Small intestine (tissue), 7 donors: ENCODE measurements at regions not wholly inside any gene's neighbourhood (a gene's known extent, or its start where the extent isn't known, plus 50 kb on each side); places are given as distances from the start of the nearest gene placed in this dataset.

Experiments used
- DNase-seq, 2 donors: peaks; one replicate each; pipeline versions ENCODE4 v3.0.0 to v3.0.0-alpha.2; 2013
- FAIRE-seq: peaks from 2 replicates; lab custom pipeline; 2012; peaks lifted over from hg19 to GRCh38; lab: Jason Lieb, UNC
- H3K27ac ChIP-seq, 3 donors: one replicate each; pipeline ENCODE4 v1.5.1; 2013; ENCODE audit warnings: low read length in 2 of 3, mild to moderate bottlenecking in 2 of 3, control low read depth in 1 of 3, inconsistent platforms in 1 of 3, low read depth in 1 of 3, moderate library complexity in 1 of 3
- H3K27me3 ChIP-seq, 3 donors: one replicate each; pipeline ENCODE4 v1.6.1; 2013; ENCODE audit warnings: low read length in 3 of 3, inconsistent platforms in 1 of 3; ENCODE audit not compliant: control insufficient read depth in 3 of 3, insufficient read depth in 3 of 3
- H3K36me3 ChIP-seq, 3 donors: one replicate each; pipeline ENCODE4 v1.6.1; 2013; ENCODE audit warnings: low read length in 3 of 3, inconsistent platforms in 1 of 3, low read depth in 1 of 3, mild to moderate bottlenecking in 1 of 3, moderate library complexity in 1 of 3; ENCODE audit not compliant: control insufficient read depth in 3 of 3, insufficient read depth in 2 of 3
- H3K4me1 ChIP-seq, 3 donors: one replicate each; pipeline ENCODE4 v1.6.1; 2013; ENCODE audit warnings: low read length in 2 of 3, inconsistent platforms in 1 of 3, low read depth in 1 of 3, mild to moderate bottlenecking in 1 of 3, moderate library complexity in 1 of 3; ENCODE audit not compliant: control insufficient read depth in 3 of 3, insufficient read depth in 2 of 3
- H3K4me3 ChIP-seq, 3 donors: one replicate each; pipeline ENCODE4 v1.5.1; 2013; ENCODE audit warnings: low read length in 3 of 3, control low read depth in 1 of 3, inconsistent platforms in 1 of 3, low read depth in 1 of 3, mild to moderate bottlenecking in 1 of 3, moderate library complexity in 1 of 3
- H3K9me3 ChIP-seq, 2 donors: one replicate each; pipeline ENCODE4 v1.6.1; 2013; ENCODE audit warnings: low read depth in 1 of 2, low read length in 1 of 2; ENCODE audit not compliant: control insufficient read depth in 2 of 2, insufficient read depth in 1 of 2
- WGBS, 3 donors: extraction: QIAGEN DNeasy Blood & Tissue Kit; methylation state at CpG; one replicate each; pipeline ENCODE4 v1.1.7; 2013; 5-methylcytosine and 5-hydroxymethylcytosine counted together
- donor health status: healthy with polysubstance abuse.
- donor health status: control.
- donor health status: control.
- donor health status: Bipolar disorder and iron deficiency.
- donor health status: healthy.

GRCh38 chr16:17605784-17606183, 135.0 kb upstream of the XYLT1 start:
- FAIRE-seq (no peak), DNase-seq (no peak)
- Histone ChIP-seq H3K27ac (no peak overlapping the region), H3K9me3 (no peaks in the 10 kb centered on the region), H3K27me3 (no peaks in the 10 kb centered on the region), H3K4me3 (no peak overlapping the region), H3K36me3 (no peaks in the 10 kb centered on the region), H3K4me1 (no peaks in the 10 kb centered on the region)
- 89 to 97% (median 90%) methylated on average over 4 of the region's 4 CpGs for WGBS, 3 donors

- H3K27ac ChIP-seq, result no peak overlapping the region
- no peaks in the 10 kb centered on the region for H3K4me1 ChIP-seq
- WGBS, 3 donors, result 0 to 22% (median 0%) methylated on average over 1 of the region's 1 CpG
- DNase-seq (no peak), FAIRE-seq (no peak)
- no peak overlapping the region for H3K4me3 ChIP-seq
- no peaks in the 10 kb centered on the region for H3K36me3 ChIP-seq
- no peaks in the 10 kb centered on the region for H3K9me3 ChIP-seq
- H3K27me3 ChIP-seq, result no peaks in the 10 kb centered on the region
Measured at GRCh38 chr16:17603626-17604025, 132.9 kb upstream of the XYLT1 start.

GRCh38 chr16:17602678-17603077, 131.9 kb upstream of the XYLT1 start:
- Histone ChIP-seq H3K9me3 (no peaks in the 10 kb centered on the region), H3K4me3 (no peak overlapping the region), H3K36me3 (no peaks in the 10 kb centered on the region), H3K4me1 (no peaks in the 10 kb centered on the region), H3K27me3 (no peaks in the 10 kb centered on the region), H3K27ac (no peak overlapping the region)
- FAIRE-seq, result no peak
- WGBS, 3 donors, result 53 to 73% (median 65%) methylated on average over 3 of the region's 3 CpGs
- DNase-seq, result peak in 1 of 2 donors; percentile 5

GRCh38 chr16:17598968-17599367, 128.2 kb upstream of the XYLT1 start:
- no peaks in the 10 kb centered on the region for H3K36me3 ChIP-seq
- no peak overlapping the region for H3K27ac ChIP-seq
- DNase-seq, result no peak
- no peaks in the 10 kb centered on the region for H3K4me1 ChIP-seq
- H3K27me3 ChIP-seq, result no peaks in the 10 kb centered on the region
- H3K9me3 ChIP-seq, result no peaks in the 10 kb centered on the region
- H3K4me3 ChIP-seq, result no peak overlapping the region
- 89 to 94% (median 91%) methylated on average over 1 of the region's 1 CpG for WGBS, 3 donors
- FAIRE-seq, result no peak

GRCh38 chr16:17591655-17592405, 121.1 kb upstream of the XYLT1 start:
- Histone ChIP-seq H3K4me3 (no peak overlapping the region), H3K27ac (no peak overlapping the region), H3K27me3 (no peaks in the 10 kb centered on the region), H3K4me1 (no peaks in the 10 kb centered on the region), H3K9me3 (no peaks in the 10 kb centered on the region), H3K36me3 (no peaks in the 10 kb centered on the region)
- FAIRE-seq (no peak), DNase-seq (no peak)
- WGBS, 3 donors, result 69 to 79% (median 71%) methylated on average over 12 of the region's 12 CpGs

GRCh38 chr16:17590711-17591654, 120.2 kb upstream of the XYLT1 start:
- FAIRE-seq (no peak), DNase-seq (peak in 1 of 2 donors; percentile 3)
- Histone ChIP-seq H3K36me3 (no peaks in the 10 kb centered on the region), H3K4me1 (no peaks in the 10 kb centered on the region), H3K9me3 (no peaks in the 10 kb centered on the region), H3K4me3 (no peak overlapping the region), H3K27me3 (no peaks in the 10 kb centered on the region), H3K27ac (no peak overlapping the region)
- 67 to 73% (median 70%) methylated on average over 9 of the region's 9 CpGs for WGBS, 3 donors

GRCh38 chr16:17589898-17590297, 119.1 kb upstream of the XYLT1 start:
- H3K27me3 ChIP-seq, result no peaks in the 10 kb centered on the region
- WGBS, 3 donors, result 79 to 85% (median 83%) methylated on average over 4 of the region's 4 CpGs
- FAIRE-seq, result no peak
- H3K4me1 ChIP-seq, result no peaks in the 10 kb centered on the region
- H3K27ac ChIP-seq, result no peak overlapping the region
- H3K4me3 ChIP-seq, result no peak overlapping the region
- no peak for DNase-seq
- no peaks in the 10 kb centered on the region for H3K36me3 ChIP-seq
- H3K9me3 ChIP-seq, result no peaks in the 10 kb centered on the region

- Histone ChIP-seq H3K27ac (no peak overlapping the region), H3K27me3 (no peaks in the 10 kb centered on the region), H3K9me3 (no peaks in the 10 kb centered on the region), H3K4me1 (no peaks in the 10 kb centered on the region), H3K36me3 (no peaks in the 10 kb centered on the region), H3K4me3 (no peak overlapping the region)
- DNase-seq (no peak), FAIRE-seq (no peak)
- WGBS, 3 donors, result 77 to 89% (median 80%) methylated on average over 3 of the region's 3 CpGs
Measured at GRCh38 chr16:17585449-17586074, 114.8 kb upstream of the XYLT1 start.
